NOMO-1 treated with DMSO at 0.1 percent for 48 hours (cell line): ENCODE measurements at regions not wholly inside any gene's neighbourhood (a gene's known extent, or its start where the extent isn't known, plus 50 kb on each side); places are given as distances from the start of the nearest gene placed in this dataset.

ENCODE experiments used
- DNase-seq: peaks from one replicate; lab custom pipeline; 2025; ENCODE audit not compliant: unreplicated experiment; lab: John Stamatoyannopoulos, UW

GRCh38 chr13:24043590-24044350, 116.8 kb upstream of the SPATA13 start:
- DNase-seq, result no peak

GRCh38 chr13:24045597-24045996, 114.9 kb upstream of the SPATA13 start:
- DNase-seq, result no peak

GRCh38 chr13:24050292-24050711, 110.2 kb upstream of the SPATA13 start:
- DNase-seq, result no peak

DNA sequence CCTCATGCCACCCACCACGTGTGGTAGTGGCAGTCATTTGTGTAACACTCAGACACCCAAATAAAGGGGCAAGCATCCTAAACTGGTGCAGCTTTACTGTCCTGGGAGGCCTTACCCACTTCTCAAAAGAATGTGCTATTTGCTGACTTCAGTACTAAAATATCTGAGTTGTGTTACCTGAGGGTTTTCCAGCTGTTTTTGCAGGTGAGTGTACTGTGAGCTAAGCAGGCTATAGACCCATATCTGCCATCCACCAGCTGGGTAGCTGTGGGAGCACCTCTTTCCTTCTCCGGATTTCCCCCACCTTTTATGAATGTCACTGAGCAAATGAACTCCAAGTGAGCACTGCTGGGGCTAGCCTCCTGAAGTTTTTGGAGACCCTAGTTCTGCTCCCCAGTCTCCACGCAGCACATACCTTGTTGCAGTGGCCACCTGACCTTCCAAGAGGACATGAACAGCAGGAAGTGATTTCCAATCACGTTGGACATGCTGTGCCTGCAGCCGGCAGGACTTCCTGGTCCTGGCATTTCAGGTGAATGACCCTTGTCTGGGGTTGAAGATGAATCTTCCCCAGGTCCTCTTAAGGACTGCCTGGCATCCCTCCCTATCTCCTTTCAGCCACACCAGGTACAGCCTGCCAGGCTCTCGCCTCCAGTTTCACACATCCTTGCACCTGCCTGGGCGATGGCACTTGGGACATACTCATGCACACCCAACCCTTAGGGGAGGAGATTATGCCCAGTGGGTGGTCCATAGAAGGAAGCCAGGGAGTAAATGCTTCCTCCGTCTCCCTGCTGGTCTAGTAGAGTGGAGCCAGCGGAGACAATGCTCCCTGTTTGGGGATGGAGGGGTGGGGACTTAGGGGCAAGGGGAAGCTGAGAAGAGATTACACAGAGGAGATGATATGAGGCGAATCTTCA, 109.5 kb upstream of the SPATA13 start:
- DNase-seq, result no peak

- DNase-seq, result no peak
Observed at GRCh38 chr13:24052547-24053518, 107.7 kb upstream of the SPATA13 start.

DNA sequence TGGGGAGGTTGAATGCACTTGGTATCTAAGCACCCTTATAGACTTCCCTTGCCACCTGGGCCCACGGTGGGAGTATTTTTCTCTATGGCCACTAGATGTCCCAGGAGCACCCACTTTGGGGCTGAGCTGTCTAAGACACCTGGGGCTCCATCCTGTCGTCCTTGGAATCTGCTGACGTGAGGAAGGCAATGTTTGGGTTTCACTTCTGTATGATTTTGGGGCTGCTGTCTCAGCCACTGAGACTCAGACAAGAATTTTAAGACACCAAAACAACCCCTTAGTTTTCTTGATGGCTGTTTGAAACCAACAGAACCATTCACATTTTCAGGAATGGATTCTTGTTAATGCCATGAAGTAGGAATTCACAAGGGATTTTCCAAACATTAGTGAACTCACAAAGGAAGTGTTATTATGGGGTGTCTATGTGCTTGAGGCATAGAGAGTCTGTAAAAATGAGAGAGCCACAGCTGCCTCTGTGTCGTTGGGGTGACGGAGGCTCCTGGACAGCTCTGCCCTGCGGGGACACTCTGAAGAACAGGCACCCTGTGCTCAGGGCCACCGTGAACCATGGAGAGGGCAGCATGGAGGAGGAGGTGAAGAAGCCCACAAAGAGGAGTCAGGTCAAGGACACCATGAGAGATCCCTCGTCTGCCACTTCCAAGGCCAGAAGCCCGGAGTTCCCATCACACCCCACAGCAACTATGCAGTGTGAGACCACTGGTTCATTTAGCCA, 106.8 kb upstream of the SPATA13 start:
- DNase-seq, result peak; percentile 66

- DNase-seq, result no peak
Observed at GRCh38 chr13:24056616-24057137, 103.8 kb upstream of the SPATA13 start.

DNA sequence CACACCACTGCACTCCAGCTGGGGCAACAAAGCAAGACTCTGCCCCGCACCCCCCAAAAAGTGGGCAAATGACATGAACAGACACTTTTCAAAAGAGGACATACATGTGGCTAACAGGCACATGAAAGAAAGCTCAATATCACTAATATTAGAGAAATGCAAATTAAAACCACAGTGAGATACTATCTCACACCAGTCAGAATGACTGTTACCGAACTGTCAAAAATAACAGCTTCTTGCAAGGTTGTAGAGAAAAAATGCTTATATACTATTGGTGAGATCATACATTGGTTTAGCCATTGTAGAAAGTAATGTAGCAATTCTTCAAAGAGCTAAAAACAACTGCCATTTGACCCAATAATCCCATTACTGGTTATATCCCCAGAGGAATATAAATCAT, 99.5 kb upstream of the SPATA13 start:
- DNase-seq, result no peak

DNA sequence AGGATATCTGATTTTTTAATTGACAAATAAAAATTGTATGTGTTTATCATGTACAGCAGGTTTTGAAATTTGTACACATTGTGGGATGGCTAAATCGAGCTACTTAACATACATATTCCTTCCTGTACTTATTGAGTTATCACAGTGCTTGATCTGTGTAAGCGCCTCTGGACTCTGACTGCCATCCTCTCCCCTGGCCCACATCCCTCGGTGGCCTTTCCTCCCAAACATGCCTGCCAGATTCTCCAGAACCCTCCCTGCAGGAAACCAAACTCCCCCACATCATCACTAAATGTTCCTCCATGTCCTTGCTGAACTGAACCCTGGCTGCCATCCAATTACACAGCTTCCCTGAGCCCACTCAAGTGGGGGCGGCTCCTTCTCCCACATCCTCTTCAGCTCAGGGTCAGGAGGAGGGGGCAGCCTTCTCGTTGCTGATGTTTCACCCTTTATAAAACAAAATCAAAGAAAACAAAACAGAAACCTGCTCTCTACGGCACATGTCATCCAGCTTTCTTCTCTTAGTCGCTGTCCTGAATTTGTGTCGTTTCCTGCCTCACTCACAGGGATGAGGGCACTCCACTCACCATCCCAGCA, 97.1 kb upstream of the SPATA13 start:
- no peak for DNase-seq

DNA sequence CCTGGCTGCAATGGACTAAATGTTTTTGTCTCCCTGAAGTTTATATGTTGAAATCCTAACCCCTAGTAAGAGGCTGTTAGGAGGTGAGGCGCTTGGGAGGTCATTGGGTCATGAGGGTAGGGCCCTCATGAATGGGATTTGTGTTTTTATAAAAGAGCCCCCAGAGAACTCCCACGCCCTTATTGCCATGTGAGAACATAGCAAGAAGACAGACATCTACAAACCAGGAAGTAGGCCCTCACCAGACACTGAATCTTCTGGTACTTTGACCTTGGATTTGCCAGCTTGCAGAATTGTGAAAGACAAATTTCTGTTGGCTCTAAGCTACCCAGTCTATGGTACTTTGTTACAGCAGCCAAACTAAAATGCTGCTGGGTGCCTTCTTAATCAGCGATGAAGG, 96.1 kb upstream of the SPATA13 start:
- peak; percentile 2 for DNase-seq

GRCh38 chr13:24065176-24065575, 95.3 kb upstream of the SPATA13 start:
- DNase-seq, result no peak

GRCh38 chr13:24066405-24067295, 93.9 kb upstream of the SPATA13 start:
- DNase-seq, result no peak

DNA sequence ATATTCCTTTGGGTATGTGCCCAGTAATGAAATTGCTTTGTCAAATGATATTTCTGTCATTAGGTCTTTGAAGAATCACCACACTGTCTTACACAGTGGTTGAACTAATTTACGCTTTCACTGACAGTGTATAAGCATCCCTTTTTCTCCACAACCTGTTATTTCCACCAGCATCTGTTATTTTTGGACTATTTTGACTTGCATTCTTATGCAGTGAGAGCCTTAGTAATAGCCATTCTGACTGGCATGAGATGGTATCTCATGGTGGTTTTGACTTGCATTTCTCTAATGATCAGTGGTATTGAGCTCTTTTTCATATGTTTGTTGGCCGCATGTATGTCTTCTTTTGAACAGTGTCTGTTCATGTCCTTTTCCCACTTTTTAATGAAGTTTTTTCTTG, 92.0 kb upstream of the SPATA13 start:
- DNase-seq, result no peak

GRCh38 chr13:24071016-24071415, 89.5 kb upstream of the SPATA13 start:
- DNase-seq, result no peak

DNA sequence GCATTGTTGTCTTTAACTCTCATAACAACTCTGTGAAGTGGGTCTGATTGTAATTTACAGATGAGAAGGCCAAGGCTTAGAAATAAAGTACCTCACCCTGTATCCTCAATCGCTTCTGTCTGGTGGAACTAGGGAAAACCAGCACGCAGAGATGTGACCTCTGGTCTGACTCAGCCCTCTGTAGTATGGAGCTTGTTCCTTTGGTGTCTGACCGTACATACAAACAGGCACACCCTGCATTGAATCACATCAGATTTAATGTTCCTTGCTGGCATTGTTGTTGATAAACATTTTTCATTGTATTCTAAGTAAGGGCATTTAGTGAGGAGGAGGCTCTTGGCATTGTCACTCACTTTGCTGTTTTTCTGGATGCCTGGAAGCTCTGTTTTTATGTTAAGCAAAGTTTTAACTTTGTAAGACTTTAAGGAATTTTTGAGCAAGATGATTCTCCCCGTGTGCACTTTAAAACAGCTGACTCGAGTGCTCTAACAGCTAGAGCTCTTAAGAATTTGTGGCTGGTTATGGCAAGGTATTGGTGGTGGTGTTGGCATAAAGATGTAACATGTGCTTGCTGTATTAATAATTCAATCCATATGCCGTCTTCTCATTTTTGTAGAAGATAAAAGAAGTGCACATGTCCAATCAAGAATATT, 89.0 kb upstream of the SPATA13 start:
- no peak for DNase-seq

- no peak for DNase-seq
Observed at GRCh38 chr13:24073657-24074056, 86.9 kb upstream of the SPATA13 start.

GRCh38 chr13:24074678-24075077, 85.8 kb upstream of the SPATA13 start:
- DNase-seq, result peak; percentile 62
